HG03571 (cell line): ENCODE measurements at regions not wholly inside any gene's neighbourhood (a gene's known extent, or its start where the extent isn't known, plus 50 kb on each side); places are given as distances from the start of the nearest gene placed in this dataset.

Experiments used
- ATAC-seq: cut with Tn5 transposase; IDR thresholded peaks from one replicate; pipeline ENCODE4 v1.9.1; 2021; ENCODE audit not compliant: unreplicated experiment

DNA sequence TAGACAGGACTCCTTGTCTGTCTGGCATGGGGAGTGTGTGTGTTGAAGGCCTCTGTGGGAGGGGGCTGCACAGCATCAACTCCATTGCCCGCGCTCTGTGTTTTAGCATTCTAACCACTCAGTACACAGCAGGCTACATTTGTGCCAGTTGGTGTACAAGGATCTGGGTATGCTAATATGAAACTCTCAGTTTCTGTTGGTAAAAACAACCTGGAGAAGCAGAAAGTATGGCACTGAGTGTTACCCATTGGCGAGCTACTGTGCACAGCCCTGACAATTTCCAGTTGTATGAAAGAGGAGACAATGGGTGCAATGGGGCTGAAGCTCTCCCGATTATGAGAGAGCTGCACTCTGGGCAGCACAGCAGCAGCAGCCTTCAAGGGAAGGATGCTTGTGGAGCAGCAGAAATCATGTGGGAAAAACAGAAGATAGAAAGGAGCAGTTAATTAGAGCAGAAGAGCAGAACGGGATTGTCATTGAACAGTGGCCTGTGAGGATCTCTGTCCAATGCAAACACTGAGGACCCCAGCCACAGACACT, 443.6 kb downstream of the CBLN2 start:
- ATAC-seq: no peak

DNA sequence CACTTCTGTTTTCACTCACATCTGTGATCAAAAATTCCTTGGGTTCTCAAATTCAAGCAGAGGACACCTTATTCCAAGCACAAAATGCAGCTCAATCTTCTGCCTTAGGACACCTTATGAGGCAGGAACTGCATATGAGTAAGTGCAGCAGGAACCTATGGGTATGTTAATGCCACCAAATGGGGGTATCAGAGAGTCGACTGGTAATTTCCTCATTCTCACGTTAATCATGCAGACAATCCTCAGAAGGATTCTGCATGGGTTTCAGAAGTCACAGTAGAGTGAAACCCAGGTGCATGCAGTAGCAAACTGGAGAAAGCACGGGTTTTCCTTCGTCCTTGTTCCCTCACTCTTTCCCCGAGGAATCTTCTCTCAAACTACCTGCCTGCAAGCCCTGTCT, 452.8 kb downstream of the CBLN2 start:
- no peak for ATAC-seq

DNA sequence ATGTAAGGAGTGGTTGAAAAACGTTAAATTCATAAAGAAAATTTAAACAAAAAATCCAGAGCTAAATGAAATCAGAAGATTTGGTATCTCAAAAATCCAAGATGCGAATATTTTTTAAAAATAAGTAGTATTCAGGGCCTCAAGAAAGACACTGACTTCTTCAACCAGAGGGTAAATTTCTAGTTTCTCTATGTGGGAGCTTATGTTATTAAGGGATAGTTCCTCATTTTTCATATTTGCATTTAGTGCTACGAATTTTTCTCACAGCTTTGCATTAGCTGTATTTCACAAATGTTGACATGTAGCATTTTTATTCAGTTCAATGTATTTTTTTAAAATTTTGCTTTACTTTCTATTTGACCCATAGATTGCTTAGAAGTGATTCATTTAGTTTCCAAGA, 454.7 kb downstream of the CBLN2 start:
- no peak for ATAC-seq

DNA sequence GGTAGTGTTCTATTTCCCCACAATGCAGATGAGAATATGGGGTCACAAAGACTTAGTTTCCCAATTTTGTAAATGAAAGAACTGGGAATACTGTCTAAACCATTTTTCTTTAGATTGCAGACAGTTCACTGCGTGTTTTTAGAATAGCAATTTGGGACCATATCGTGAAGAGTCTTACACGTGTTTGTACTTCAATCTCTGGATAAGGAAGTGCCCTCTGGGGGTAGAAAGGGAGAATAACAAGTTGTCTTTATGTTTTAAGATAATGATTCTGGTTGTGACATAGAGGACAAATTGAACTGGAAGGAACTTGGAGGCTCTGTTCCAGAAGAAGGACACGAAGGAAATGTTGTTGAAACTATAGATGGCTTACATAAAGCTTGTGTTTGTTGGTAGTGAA, 457.7 kb downstream of the CBLN2 start:
- no peak for ATAC-seq

DNA sequence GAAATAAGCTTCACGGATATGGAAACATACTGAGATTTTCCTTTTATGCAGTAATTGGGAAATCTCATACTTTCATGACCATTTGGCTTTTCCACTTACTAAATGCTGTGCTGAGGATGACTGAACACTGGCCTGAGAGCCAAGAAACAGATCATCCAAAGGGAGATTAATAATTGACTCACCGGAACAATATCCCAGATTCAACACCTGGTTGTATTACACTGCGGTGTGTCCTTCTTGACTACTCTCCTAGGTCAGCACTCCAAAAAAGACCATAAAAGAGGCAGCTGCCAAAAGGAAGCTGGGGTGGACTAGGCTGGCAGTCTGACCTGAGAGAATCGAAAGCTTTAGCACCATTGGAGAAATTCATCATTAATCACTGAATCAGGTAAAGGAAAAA, 469.1 kb downstream of the CBLN2 start:
- ATAC-seq: no peak

DNA sequence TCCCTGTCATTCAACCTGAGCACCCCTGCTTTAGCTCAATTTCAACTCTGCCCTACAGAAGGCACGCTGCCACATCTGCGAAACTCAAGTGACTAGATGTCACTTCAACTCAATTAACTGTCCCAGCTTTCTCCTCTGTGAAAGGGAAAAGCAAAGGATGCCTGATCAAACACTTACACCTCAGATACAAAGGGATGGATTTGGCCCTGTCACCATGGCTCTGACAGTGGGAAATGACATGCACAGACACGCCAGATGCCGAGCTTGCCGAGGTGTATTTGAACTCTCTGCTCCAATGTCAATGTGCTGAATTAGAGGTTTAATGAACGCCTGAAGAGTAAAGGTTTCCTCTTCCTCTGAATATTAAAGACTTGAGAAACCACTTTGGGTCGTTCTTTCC, 481.1 kb downstream of the CBLN2 start:
- ATAC-seq: no peak

DNA sequence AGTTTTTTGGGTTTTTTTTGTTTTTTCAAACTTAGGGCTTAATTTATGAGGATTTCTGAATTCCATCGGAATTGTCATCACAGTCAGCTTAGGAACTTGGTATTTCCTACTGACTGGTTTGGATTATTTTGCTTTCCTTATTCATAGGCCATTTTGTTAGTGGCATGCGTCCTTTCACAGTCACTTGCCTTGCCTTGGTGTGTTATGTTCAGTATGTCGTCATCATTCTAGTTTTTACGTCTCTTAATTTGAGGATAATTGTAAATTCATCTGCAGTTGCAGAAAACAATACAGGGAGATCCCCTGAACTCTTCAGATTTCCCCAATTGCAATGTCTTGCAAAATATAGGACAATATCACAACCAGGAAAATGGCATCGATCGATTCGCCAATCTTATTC, 485.3 kb downstream of the CBLN2 start:
- ATAC-seq: no peak

DNA sequence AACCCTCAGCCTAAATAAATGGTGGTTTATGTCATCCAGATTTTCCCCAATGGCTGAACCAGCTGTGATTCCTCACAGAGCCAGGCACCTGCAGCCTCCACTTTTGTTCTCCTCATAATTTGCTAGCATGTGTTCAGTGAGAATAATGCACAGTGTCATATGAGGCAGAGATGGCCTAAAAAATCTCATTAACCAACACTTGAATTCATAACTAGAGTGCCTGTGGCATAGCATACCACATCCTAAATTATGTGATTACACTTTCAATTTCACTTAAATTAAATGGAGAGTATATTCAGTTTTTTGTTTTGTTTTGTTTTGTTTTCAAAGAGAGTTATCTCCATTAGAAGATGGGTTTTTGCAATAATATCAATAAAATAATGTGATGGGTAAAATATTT, 488.0 kb downstream of the CBLN2 start:
- no peak for ATAC-seq

DNA sequence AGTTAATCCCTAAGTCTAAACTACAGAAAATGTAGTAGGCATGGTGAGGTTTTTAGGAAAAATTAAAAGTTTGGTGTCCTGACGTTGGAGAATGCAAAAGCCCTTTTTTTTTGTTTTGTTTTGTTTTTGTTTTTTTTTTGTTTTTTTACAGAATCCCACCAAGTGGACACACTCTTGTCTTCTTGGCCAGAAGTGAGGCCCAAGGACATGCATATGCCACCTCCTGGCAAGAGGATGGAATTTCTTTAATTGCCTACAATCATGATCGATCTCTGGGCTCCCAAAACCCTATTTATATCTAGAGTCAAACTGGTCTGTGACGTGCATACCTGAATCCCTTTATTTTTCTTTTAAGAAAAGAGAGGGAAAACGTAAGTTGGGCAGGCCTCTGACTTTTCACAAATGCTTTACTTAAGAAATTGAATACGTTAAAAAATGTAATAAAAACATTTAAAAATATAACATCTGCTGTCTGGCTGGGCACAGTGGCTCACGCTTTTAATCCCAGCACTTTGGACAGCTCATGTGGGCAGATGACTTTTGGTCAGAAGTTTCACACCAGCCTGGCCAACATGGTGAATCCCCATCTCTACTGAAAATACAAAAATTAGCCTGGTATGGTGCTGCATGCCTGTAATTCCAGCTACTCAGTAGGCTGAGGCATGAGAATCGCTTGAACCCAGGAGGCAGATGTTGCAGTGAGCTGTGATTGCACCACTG, 502.7 kb downstream of the CBLN2 start:
- ATAC-seq: no peak

DNA sequence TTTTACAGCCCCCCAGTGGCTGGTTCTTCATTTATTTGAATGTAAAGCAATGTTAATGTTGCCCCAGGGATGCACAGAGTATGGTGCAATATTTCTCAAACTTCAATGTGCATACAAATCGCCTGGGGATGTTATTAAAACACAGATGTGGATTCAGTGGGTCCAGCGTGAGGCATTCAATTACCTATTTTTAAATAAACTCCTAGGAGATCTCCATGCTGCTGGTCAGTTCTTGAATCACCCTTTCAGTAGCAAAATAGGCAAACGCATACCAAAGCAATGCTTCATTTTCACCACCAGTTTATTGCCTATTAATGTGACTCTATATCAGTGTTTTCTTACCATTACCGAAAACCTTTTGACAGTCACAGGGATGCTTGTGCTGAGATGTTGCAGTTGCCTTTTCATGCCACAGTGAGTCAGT, 530.7 kb downstream of the CBLN2 start:
- no peak for ATAC-seq

DNA sequence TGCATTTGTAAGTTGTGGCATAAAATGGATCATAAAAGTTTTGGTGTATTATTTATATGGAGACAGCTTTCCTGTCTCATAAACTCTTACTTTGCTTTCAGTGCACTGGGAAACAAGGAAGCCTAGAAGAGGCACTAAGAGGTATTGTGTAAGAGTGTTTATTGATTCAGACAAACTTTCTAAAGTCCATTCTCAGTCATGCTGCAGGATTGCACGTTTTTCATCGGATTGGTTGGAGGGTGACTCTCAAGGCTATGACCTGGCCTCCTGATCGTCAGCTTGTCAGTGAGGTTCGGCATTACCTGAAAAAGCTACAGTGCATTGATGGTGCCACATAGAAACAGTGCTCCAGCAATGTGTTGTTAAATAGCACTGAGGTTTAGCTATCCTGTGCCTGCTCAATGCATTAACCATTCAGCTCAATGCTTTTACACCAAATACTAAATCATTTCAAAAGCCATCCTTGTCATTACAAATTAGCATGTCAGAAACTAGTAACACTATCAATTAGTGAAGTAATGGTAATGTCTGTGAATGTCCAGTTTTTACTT, 545.5 kb downstream of the CBLN2 start:
- ATAC-seq: no peak

DNA sequence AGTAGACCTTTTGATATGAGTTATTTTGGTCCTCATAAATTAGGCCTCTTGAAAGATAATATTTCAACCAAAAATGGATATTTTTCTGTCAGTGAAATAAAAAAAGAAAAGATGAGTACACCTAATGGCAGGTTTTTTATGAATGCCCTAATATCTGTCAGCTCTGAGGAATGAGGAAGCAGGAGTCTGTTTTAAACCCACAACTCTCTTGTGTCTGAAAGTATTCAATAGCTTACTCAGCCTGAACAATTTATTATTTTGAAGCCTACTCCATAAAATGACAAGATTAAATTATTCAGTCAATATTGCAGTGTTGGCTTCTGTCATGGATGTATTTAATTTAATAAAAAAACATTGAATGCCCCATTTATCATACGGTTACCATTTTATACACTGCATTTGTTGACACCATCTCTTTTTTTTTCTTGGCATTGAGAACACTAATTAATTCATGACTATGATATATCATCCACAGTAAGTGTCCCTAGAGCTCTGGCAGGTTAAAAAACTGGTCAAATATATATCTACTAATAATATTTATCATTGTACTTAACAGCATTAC, 548.2 kb downstream of the CBLN2 start:
- ATAC-seq: no peak

DNA sequence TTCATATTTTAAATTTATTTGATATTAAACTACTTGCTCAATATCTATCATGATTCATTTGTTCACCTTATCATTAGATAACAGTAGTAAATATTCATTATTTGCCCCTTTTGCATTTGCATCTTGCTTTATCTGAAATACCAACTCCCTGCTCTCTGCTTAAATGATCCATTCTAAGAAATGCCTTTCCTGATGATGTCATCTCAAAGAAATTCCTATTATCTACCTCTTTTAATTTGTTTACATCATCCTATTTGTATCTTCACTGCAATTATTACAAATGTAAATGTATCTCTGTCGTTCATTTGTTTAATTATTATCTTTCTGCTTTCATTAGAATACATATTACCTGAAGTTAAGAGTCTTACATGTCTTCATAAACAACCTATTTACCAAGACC, 549.9 kb downstream of the CBLN2 start:
- no peak for ATAC-seq

DNA sequence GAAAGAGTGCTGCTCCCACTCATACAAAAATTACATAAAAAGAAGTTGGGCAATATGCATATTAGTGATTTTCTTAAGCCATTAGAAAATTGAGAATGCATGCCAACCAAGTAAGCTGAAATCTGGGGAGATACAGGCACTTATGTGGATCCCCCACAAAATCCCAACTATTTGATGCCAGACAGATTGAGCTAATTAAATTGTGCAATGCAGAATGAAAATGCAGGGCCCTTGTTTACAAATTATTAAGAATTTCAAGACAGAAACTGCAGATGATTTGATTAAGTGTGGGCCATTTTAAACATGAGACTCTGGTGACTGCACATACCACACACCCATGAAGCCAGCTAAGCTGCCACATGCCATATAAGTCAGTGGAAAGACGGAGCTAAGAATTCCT, 554.5 kb downstream of the CBLN2 start:
- no peak for ATAC-seq

DNA sequence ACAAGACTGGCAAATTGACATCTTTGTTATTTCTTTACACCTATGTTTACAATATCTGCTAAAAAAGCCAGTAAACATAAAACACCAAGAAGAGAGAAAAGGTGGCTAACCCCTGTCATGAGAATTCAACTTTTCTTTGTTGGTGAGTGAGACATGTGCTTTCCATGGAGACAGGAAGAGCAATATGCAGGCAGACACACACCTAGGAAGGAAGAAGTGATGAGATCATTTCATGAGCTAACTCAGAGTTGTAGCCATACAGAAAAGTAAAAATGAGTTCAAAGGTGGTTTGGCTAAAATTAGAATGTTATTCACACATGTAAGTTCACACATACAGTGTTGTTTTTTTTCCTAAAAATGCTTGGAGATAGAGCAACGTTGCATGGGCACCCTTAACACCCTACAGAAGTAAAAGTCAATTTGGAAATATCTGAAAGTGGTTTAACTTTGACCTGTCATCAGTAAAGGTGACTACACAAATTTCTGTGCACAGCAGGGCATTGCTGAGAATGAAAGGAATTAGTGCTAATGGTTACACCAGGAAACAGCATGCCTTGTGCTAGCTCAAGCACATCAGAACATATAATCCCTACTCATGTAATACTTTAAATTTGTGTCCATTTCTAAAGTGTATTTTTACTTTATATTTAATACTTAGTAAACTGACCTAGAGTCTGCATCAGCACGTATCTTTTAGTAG, 557.6 kb downstream of the CBLN2 start:
- no peak for ATAC-seq

DNA sequence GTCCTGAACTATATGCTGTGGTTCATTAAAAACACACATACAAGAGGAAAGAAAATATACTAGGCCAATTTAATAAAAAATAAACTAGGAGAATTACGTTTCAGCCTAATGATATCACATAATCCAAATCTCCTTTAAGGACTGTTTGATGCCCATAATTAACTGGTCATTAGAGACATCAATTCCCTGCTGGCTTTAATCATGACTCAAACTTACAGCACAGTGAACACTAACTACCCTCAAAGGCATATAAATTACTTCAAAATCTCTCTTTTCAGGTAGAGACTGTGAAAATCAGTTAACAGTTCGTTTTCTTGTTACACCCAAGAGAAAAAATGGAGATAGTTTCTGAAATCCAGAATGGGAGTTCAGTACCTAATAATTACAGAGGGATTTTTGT, 567.4 kb downstream of the CBLN2 start:
- no peak for ATAC-seq

DNA sequence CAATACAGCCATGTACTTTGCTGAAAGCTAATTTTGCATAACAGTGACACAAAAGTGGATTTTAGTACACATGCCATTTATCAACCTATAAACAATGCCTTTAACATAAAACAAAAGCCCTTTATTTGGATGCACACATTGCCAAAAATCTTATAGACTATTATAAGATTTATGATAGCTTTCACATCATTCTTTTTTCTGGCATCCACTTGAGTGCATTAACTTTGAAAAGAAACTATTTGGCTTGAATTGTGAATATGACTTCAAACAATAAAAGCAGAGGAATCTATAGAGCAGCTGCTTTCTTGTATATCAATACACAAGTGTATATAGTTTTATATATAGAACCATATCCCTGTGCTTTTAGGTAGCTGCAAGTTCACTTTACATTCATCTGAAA, 577.4 kb downstream of the CBLN2 start:
- ATAC-seq: no peak

DNA sequence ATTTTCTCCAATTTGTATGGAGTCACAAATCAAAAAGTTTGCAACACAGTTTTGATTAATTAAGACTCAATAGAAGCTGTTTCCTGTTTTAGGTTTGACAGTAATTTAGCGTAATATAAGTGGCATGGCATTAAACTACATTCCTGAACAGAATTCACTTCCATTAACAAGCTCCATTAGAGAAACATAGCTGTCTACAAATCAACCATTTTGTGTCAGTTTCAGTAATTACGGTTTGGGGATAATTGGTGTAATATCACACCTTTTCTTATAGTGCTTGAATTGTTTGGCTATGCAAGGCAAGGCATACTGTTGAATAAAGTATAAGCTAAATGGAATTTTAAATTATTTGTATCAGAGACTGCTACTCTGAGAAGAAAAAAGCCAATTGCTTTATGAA, 585.5 kb downstream of the CBLN2 start:
- no peak for ATAC-seq

DNA sequence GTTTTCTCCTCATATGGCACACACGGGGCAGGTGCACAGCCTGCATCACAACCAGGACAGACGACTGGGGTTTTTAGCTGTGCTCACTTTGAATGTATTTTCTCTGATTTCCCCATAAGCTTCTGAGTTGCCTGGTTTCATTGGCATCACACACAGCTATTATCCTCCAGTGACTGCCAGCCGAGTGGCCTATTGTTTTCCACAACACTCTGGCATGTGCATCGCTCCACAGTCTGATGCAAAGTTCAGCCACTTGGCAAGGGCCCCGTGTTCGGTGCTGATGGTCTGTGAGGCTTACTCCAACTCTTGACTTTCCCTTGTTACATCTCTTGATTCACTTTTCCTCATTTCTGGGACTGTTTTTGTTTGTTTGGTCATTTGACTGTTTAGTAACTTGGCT, 593.1 kb downstream of the CBLN2 start:
- ATAC-seq: no peak

DNA sequence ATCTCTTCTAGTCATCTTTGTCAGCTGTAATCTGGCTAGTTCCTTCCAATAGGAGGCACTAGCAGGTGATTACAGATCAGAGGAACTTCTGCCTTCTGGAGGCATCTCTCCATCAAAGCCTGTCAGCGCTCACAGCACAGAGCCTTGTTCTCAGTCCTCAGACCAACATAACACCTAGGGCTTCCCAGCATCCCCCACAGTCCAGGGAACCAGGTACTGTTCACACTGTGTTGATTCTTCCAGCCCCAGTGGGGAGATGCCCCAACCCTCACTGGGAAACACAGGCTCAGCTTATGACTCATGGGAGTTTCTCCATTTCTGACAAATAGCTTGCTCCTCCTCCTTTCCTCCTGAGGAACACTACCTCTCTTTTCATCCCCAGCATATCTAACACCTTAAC, 601.7 kb downstream of the CBLN2 start:
- ATAC-seq: no peak

DNA sequence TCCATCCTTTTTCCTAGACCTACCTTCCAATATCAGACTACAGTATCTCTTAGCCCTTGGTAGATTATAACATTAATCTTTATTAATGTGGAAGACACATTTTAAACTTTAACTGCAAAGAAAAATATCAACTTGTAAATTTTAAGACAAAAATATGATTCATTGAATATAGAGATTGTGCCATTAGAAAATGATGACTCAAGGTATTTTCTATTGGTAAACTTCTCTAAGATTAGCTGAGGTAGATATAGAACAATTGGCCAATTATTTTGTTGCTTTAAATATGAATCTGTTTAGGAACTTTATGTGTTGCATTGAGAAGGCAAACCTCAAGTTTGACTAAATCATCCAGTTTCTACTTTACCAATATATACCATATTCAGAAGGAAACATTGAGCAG, 604.7 kb downstream of the CBLN2 start:
- no peak for ATAC-seq

DNA sequence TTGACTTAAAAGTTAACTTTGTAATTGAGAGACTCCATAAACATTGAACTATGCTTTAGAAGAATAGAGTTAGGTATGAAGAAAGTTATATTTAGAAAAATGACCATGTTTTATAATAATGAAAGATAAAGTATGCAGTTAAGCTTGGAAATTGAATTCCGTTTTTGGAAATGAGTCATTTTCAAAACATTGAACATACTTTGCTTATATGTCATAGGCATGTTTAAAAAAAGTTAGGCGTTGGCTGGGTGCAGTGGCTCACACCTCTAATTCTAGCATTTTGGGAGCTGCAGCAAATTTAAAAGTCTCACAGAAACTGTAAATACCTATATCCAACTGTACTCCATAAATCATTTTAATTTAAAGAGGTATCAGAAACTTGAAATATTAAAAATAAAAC, 607.4 kb downstream of the CBLN2 start:
- no peak for ATAC-seq
